Naive thymus-derived CD8-positive, alpha-beta T cell (primary cell): ENCODE measurements at regions not wholly inside any gene's neighbourhood (a gene's known extent, or its start where the extent isn't known, plus 50 kb on each side); places are given as distances from the start of the nearest gene placed in this dataset.

Experiments
- ATAC-seq, 2 donors: fragments of 150-1000 bp; cut with Tn5 transposase in 1 of 2; sonication (Bioruptor Pico), chemical (Tn5 transposase) in 1 of 2; 1 replicate in 1 of 2; 2 replicates in 1 of 2; pipeline ENCODE4 v1.10.0; 2021; ENCODE audit warnings: mild to moderate bottlenecking in 2 of 2, moderate library complexity in 2 of 2
- POLR2A ChIA-PET: fragments of 350-600 bp; sonication (Branson Sonifier 250); formaldehyde crosslinking; loops from one replicate; lab custom pipeline; 2021; ENCODE audit warnings: antibody characterized with exemption; lab: Charles Lee
- DNase-seq, 10 donors: peaks; one replicate each; pipeline versions ENCODE4 v3.0.0 to v3.0.0-alpha.2; 2020 to 2022
- H3K27ac Mint-ChIP-seq, 10 donors: one replicate each; pipeline ENCODE4 v1.8.0; 2020 to 2022; ENCODE audit warnings: mild to moderate bottlenecking in 10 of 10, mixed read lengths in 10 of 10, moderate library complexity in 4 of 10, inconsistent platforms in 1 of 10
- H3K27me3 Mint-ChIP-seq, 5 donors: one replicate each; pipeline ENCODE4 v1.8.0; 2021 to 2022; ENCODE audit warnings: mixed read lengths in 5 of 5
- H3K36me3 Mint-ChIP-seq, 3 donors: one replicate each; pipeline ENCODE4 v1.8.0; 2020 to 2022; ENCODE audit warnings: mixed read lengths in 3 of 3, mild to moderate bottlenecking in 2 of 3, inconsistent platforms in 1 of 3
- H3K4me1 Mint-ChIP-seq, 4 donors: one replicate each; pipeline ENCODE4 v1.8.0; 2021 to 2022; ENCODE audit warnings: mixed read lengths in 4 of 4
- H3K4me3 Mint-ChIP-seq, 10 donors: one replicate each; pipeline ENCODE4 v1.8.0; 2020 to 2022; ENCODE audit warnings: mild to moderate bottlenecking in 10 of 10, mixed read lengths in 10 of 10, moderate library complexity in 6 of 10, inconsistent platforms in 1 of 10
- H3K9me3 Mint-ChIP-seq, 9 donors: one replicate each; pipeline ENCODE4 v1.8.0; 2020 to 2022; ENCODE audit warnings: mixed read lengths in 9 of 9, mild to moderate bottlenecking in 3 of 9, inconsistent platforms in 1 of 9, moderate library complexity in 1 of 9

DNA sequence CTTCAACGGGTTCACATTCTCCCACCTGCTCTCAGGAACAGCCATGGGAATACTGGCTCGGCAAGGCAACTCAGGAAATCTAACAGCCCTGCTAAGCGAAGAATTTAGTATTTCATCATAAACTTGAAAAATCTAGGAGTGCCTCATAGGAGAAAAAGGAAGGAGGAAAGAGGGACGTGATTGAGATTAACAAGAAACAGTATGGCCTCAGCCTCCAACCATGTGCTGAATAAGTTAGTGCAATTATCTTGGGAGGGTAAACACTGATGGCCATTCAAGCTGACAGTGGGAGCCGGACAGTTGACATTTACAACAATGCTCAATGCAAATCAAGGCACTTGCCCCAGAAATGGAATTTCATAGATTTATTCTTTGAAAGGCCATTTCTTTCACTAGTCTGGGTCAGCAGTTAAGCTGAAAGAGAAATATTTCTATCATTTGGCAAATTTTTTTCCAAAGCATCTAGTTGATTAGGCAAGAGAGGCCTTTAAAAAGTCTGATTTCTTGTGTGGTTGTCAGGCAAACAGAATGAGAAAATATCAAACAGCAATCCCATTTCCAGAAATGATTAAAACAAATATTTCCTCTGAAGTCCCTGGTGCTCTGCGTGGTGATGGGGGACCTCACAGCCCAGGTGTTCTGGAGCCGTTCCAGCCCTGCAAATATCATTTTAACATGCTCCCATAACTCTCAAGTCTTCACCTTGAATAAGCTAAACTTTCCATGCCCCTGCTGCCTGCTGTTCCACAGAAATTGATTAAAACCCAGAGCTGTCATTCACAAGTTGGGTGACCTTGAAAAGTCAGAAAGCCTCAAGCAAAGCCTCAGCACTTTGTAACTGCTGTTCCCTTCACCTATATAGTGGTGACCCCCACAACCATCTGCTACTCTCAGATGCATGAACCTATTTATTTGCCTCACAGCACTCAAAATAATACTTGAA lies 121.6 kb downstream of the PHLDA1 start:
- Mint-ChIP-seq H3K4me3 (no peak overlapping the region), H3K9me3 (peaks cover 0 to 3% (median 0%) of the 10 kb centered on the region in 9 donors), H3K27me3 (peaks cover 0 to 3% (median 2%) of the 10 kb centered on the region in 5 donors), H3K36me3 (no peaks in the 10 kb centered on the region), H3K27ac (no peak overlapping the region), H3K4me1 (no peaks in the 10 kb centered on the region)
- POLR2A ChIA-PET = no interaction called here
- DNase-seq (no peak), ATAC-seq (no peak)

DNA sequence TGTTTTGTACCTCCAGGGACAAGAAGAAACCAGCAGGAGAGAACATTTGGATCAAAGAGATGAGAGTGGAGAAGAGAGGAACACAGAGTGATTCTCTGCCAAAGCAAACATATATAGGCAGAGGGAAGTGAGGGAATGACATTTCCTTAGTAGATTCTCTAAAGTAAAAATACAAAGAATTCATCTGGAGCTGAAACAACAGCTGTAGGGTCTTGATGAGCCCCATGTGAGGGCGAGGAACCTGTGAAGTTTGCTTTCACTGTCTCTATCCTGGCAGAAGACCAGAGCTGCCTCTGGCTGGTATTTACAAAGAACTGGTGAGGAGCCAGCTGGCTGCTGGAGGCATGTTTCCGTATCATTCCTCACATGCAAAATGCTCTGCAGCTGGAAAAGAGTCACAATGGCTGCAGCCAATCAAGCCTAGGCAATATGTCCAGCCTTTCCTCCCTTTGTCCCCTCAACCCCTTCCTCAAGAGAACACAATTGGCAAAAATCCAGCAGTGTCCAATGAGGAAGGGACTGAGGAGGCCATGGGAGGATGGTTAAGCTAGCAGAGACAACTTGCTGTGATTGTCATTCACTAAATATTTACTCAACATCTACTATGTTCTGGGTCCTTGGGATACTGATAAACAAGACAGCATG lies 122.5 kb downstream of the PHLDA1 start:
- H3K27me3 Mint-ChIP-seq = peaks cover 0 to 3% (median 2%) of the 10 kb centered on the region in 5 donors
- H3K4me3 Mint-ChIP-seq = no peak overlapping the region
- no peaks in the 10 kb centered on the region for H3K4me1 Mint-ChIP-seq
- peaks cover 0 to 3% (median 0%) of the 10 kb centered on the region in 9 donors for H3K9me3 Mint-ChIP-seq
- no peak for ATAC-seq
- no peak overlapping the region for H3K27ac Mint-ChIP-seq
- POLR2A ChIA-PET = no interaction called here
- no peaks in the 10 kb centered on the region for H3K36me3 Mint-ChIP-seq
- no peak for DNase-seq

DNA sequence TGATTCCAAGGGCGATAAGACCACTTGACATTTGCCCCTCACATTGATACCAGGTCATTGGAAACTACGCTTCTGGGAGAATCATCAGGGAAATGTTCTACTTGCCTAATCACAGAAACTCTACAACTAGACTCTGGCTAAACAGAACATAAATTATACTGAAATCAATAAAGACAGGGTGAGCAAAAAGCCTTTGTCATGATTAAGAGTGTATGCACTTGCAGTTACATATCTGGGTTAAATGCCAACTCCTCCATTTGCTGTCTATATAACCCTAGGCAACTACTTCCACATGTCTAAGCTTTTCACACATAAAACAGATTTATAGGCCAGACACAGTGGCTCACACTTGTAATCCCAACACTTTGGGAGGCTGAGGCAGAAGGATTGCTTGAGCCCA lies 125.7 kb downstream of the PHLDA1 start:
- ATAC-seq = no peak
- H3K27ac Mint-ChIP-seq = no peak overlapping the region
- no peak for DNase-seq
- peaks cover 0 to 2% (median 2%) of the 10 kb centered on the region in 5 donors for H3K27me3 Mint-ChIP-seq
- no peaks in the 10 kb centered on the region for H3K36me3 Mint-ChIP-seq
- H3K4me3 Mint-ChIP-seq = no peak overlapping the region
- no peaks in the 10 kb centered on the region for H3K4me1 Mint-ChIP-seq
- H3K9me3 Mint-ChIP-seq = peaks cover 0 to 3% (median 0%) of the 10 kb centered on the region in 9 donors
- POLR2A ChIA-PET = no interaction called here

DNA sequence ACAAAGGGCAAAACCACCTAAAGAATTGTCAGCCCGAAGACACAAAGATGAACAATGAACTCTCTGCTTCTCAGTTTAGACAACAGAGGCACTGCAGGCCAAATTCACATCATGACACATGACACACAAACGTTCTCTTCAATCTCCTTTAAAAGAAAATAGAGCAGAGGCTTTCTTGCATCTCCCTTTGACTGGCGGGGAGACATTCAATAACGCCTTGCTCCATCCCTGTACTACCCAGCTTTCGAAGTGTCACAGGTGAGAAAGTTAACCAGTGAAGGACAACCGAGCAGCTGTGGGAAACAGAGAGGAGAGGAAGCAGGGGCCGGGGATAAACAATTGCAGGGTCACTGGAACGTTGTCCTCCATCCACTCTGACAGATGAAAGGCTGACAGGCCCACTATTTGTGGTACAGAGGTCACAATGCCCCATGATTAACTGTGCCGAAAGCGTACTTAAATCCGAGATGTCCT lies 130.8 kb downstream of the PHLDA1 start:
- POLR2A ChIA-PET = no interaction called here
- no peak for DNase-seq
- ATAC-seq = no peak

DNA sequence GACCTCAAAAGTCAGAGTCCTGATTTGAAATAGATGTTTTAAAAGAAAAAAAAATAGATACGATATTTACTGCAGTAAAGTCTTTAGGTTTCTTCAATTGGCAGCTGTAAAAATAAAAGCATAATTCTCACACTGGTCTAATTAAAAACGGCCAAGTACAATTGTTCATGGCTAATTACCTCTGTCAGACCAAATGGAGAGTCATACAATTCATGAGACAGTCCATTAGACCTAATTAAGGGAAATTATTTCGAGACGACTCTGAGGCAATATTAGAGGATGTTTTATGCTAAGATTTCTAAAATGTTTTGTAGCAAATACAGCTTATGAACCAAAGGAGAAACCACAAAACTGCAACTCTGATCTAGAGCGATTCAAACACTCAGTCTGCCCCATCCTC lies 131.3 kb downstream of the PHLDA1 start:
- Mint-ChIP-seq H3K9me3 (no peaks in the 10 kb centered on the region), H3K36me3 (no peaks in the 10 kb centered on the region), H3K27me3 (peaks cover 0 to 7% (median 3%) of the 10 kb centered on the region in 5 donors), H3K27ac (no peak overlapping the region), H3K4me1 (no peaks in the 10 kb centered on the region), H3K4me3 (no peak overlapping the region)
- ATAC-seq (no peak), DNase-seq (no peak)
- POLR2A ChIA-PET = no interaction called here

More for the DNA sequence above, 130.8 kb downstream of the PHLDA1 start:
- Mint-ChIP-seq H3K4me1 (no peaks in the 10 kb centered on the region), H3K9me3 (no peaks in the 10 kb centered on the region), H3K27ac (no peak overlapping the region), H3K4me3 (no peak overlapping the region), H3K36me3 (no peaks in the 10 kb centered on the region), H3K27me3 (peaks cover 0 to 5% (median 1%) of the 10 kb centered on the region in 5 donors)

DNA sequence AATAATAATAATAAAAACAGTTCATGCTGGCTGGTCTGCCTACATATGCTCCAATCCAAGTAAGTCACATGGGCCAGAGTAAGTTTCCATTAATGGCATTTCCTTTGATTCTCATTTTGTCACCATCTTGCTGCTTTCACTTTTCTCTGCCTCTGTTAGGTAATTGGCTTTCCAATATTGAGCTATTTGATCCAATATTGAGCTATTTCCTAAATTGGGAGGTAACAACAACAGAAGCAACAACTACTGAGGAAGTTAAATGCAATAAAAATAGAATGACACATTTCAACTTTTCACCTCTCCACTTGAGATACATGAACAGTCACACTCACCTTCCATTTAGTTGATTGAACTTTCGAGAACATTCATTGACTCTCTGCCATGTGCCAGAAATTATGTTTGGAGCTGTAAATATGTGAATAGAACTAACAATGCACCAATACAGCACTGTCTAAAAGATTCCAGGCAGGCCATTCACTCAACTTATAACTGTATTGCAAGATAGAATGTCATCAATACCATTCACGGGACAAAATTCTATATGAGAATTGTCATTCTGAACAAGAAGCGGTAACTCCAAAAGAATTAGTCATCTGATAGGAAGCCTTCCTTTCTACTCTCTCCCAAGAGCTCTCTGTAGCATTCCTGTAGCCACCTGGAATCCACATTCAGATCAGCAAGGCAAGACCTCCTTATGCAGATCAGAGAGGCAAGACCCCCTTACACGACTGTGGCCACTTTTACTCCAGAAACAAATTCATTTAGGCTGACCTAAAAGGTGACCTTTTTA lies 136.4 kb downstream of the PHLDA1 start:
- Mint-ChIP-seq H3K27me3 (peaks cover 3 to 20% (median 6%) of the 10 kb centered on the region in 5 donors), H3K36me3 (no peaks in the 10 kb centered on the region), H3K9me3 (no peaks in the 10 kb centered on the region), H3K4me1 (no peaks in the 10 kb centered on the region), H3K4me3 (no peak overlapping the region), H3K27ac (no peak overlapping the region)
- POLR2A ChIA-PET = no interaction called here
- ATAC-seq = no peak
- DNase-seq = no peak

DNA sequence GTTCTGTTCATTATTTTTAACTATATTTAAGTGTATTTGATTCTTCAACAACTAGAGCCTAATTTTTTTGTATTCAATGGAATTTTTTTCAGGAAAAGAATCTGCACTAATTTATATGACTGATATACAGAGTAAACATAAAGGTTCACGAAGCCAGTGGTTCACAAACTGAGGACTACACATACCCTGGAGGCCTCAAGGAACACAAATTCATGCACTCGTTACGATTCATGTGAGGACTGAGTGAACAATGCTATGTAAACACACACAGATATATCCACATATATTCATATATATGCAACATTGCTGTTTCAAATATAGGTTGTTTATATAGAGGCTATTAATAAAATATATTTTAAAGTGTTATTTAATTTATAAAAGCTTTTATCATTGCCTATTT lies 137.8 kb downstream of the PHLDA1 start:
- POLR2A ChIA-PET = no interaction called here
- Mint-ChIP-seq H3K9me3 (no peaks in the 10 kb centered on the region), H3K27me3 (peaks cover 3 to 20% (median 9%) of the 10 kb centered on the region in 5 donors), H3K4me3 (no peak overlapping the region), H3K36me3 (no peaks in the 10 kb centered on the region), H3K27ac (no peak overlapping the region), H3K4me1 (no peaks in the 10 kb centered on the region)
- ATAC-seq (no peak), DNase-seq (no peak)

DNA sequence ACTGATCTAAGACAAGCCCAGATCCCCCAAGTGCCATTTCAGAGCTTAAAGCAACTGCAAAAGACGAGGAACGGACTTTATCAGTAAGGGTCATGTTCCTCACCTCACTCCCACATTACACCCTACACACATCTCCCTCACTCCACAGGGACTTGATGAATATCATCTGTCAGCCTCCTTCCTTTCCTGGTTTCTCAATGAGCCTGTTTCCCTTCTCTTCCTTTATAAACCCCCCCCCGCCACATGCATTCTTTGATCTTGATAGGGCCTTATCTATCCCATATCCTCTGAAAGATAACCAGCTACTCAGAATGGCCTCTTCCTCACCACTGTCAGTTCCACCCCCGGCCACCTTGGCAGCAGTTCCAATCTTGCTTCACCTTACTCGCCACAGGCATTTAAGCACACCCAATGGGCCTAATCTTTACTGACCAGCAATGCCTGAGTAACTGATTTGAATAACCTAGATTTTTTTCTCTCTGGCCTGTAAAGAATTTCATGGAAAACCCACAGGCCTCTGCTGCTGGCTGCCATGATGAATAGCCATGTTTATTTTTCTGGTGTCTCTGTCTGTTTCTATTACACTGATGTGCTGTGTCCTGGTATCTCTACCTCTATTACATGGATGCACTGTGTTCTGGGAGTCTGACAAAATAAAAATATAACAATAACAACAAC lies 138.7 kb downstream of the PHLDA1 start:
- Mint-ChIP-seq H3K9me3 (no peaks in the 10 kb centered on the region), H3K27ac (no peak overlapping the region), H3K36me3 (no peaks in the 10 kb centered on the region), H3K4me1 (no peaks in the 10 kb centered on the region), H3K27me3 (peaks cover 3 to 20% (median 10%) of the 10 kb centered on the region in 5 donors), H3K4me3 (no peak overlapping the region)
- no peak for ATAC-seq
- POLR2A ChIA-PET = no interaction called here
- DNase-seq = no peak

DNA sequence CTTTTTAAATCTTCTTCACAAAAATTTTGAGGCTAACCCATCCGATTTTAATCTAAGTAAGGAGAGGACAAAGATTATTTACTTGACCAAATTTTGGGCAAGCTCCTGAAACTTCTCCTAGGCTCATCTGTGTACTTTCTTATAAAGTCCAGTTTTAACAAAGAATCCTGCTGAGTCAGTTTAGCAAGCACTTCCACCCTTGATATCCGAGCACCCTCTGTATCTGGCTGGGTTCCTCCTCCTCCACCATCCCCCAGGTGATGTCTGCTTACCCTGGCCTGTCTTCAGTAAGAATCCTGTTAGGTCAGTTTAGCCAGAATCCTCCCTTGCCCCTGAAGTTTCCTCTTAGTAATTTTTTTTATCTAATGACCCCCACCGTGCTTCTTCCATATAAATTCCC lies 140.5 kb downstream of the PHLDA1 start:
- Mint-ChIP-seq H3K4me3 (no peak overlapping the region), H3K27ac (no peak overlapping the region), H3K27me3 (peaks cover 5 to 20% (median 12%) of the 10 kb centered on the region in 5 donors), H3K9me3 (no peaks in the 10 kb centered on the region), H3K36me3 (no peaks in the 10 kb centered on the region), H3K4me1 (no peaks in the 10 kb centered on the region)
- ATAC-seq (no peak), DNase-seq (no peak)
- POLR2A ChIA-PET = no interaction called here

DNA sequence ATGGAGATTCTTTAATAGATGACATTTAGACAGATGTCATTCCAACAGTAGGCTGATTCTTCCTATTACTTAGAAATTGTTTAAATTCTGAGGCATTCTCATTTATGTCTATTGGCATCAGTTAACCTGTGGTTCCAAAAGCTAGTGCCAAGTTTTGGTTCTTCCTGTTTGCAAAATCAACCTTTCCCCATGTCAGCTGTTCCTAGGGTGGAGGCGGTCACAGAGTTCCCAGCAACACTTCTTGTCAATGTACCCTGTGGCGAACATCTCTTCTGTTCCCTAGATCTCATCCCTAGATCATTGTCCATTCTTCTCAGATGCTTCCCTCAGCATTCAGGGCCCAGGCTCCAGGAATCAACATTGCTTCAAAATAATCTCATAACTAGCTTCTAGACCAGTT lies 140.9 kb downstream of the PHLDA1 start:
- H3K27ac Mint-ChIP-seq = no peak overlapping the region
- peaks cover 5 to 19% (median 12%) of the 10 kb centered on the region in 5 donors for H3K27me3 Mint-ChIP-seq
- H3K4me1 Mint-ChIP-seq = no peaks in the 10 kb centered on the region
- H3K4me3 Mint-ChIP-seq = no peak overlapping the region
- POLR2A ChIA-PET = no interaction called here
- no peak for DNase-seq
- no peaks in the 10 kb centered on the region for H3K36me3 Mint-ChIP-seq
- no peaks in the 10 kb centered on the region for H3K9me3 Mint-ChIP-seq
- no peak for ATAC-seq

DNA sequence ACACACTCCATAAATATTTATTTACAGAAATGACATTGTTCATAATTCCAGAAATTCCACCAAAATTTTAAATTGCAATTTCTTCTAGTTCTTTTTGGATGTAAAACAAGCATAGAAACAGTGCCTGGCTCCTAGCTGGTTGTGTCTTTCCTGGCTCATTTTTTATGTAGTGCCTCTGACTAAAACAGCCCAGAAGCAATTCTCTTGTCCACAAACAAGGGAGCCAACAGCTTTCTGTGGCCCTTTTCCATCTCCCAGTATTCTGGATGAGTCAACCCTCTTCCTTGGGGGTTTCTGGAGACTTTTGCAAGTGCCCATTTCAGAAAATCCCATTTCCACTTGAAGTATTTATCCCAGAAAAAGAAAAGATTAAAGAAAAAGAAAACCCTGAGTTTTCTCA lies 141.4 kb downstream of the PHLDA1 start:
- Mint-ChIP-seq H3K4me3 (no peak overlapping the region), H3K27ac (peak overlapping the region in 1 of 10 donors; percentile 31), H3K27me3 (peaks cover 5 to 18% (median 12%) of the 10 kb centered on the region in 5 donors), H3K4me1 (no peaks in the 10 kb centered on the region), H3K9me3 (no peaks in the 10 kb centered on the region), H3K36me3 (no peaks in the 10 kb centered on the region)
- POLR2A ChIA-PET = no interaction called here
- no peak for ATAC-seq
- no peak for DNase-seq

DNA sequence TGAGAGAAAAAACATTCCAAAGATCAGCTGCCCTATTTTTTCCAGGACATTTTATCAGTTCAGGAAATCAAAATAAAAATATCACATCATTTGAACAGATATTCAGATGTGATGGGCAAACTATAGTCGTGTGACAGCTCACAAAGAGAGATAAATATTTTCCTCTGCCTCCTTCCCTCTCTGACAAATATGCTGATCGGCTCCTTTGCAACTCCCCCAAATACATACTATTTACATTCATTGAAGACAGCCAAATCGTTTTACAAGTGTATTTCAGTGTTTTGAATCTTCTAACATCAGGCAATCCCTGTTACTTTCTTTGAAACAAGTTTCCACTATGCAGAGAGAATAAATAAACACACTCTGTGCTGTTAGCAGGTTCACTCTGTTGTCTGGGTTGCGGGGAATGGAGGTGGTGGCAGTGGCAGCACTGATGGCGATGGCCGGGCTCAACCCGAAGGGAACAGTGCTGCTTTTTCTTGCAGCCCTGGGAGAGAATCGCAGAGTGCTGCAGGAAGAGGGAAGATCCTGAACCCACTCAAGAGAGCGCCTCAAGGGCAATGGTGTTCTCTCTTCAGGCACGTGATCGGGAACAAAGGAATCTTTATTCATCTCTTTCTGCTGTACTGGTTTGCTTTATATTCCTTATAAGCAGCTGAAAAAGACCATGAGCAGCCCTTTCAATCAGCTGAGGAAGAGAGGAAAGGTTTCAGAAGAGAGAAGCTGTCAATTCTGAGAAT lies 142.5 kb downstream of the PHLDA1 start:
- no peak overlapping the region for H3K4me3 Mint-ChIP-seq
- DNase-seq (no peak), ATAC-seq (no peak)
- no peaks in the 10 kb centered on the region for H3K4me1 Mint-ChIP-seq
- POLR2A ChIA-PET = no interaction called here
- H3K36me3 Mint-ChIP-seq = no peaks in the 10 kb centered on the region
- no peaks in the 10 kb centered on the region for H3K9me3 Mint-ChIP-seq
- H3K27me3 Mint-ChIP-seq = peaks cover 5 to 20% (median 14%) of the 10 kb centered on the region in 5 donors
- peak overlapping the region in 1 of 10 donors; percentile 68 for H3K27ac Mint-ChIP-seq
